CD4-positive, alpha-beta T cell treated with Interferon alpha-2 for 1 hour (primary cell): ENCODE measurements at regions not wholly inside any gene's neighbourhood (a gene's known extent, or its start where the extent isn't known, plus 50 kb on each side); places are given as distances from the start of the nearest gene placed in this dataset.

Source experiments
- DNase-seq, 2 donors: peaks; one replicate each; pipeline ENCODE4 v3.0.0-alpha.2; 2020 to 2022

GRCh38 chr13:99658261-99658991, 157.2 kb downstream of the TM9SF2 start:
- DNase-seq, result peak; percentile 33 to 75

DNA sequence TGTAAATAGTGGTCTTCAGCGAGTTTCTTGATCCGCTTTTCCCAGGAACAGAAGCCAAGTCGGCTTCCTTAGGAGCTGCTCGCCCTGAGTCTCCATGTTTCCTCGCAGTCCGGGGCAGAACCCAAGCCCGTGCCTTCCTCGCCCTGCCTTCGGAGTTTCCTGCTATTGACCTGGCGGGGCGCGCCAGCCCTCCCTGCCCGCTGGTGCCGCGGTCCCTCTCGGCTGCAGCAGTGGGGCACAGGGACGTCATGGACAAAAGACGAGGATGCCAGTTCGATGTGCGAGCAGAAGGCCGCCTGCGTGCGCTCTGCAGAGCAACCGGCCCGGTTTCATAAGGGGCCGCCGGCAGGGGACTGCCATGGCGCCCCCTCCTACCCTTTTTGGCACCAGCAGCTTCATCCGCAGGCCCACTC, 156.6 kb downstream of the TM9SF2 start:
- peak in 1 of 2 donors; percentile 38 for DNase-seq

DNA sequence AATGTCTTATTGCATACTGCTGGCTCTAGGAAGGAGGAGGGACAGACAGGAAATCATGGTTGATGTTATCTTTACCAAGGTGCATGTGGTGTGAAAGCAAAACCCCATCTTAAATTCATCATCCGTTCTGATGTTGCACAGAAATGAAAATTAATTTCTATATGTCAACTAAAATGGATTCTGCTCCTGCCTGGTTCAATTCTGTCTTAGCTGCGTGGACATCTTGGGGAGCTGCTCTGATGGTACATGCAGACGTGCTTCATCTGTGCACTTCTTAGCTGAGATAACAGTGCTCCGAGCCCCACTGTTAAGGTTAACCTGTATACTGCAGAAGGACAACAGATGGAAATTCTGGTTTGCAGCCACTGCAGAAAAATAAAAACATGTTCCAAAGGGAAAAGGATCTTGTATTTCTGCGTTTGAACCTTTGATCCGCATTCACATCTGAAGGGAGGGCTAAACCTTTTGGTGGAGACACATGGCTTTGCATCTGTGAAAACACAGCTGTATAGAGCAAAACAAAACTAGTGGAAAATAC, 155.6 kb downstream of the TM9SF2 start:
- peak; percentile 7 to 81 for DNase-seq

GRCh38 chr13:99656092-99656745, 154.9 kb downstream of the TM9SF2 start:
- DNase-seq, result peak; percentile 77 to 89

- peak in 1 of 2 donors; percentile 11 for DNase-seq
These were observed 154.2 kb downstream of the TM9SF2 start for GRCh38 chr13:99655351-99656091.

GRCh38 chr13:99654076-99654475, 152.8 kb downstream of the TM9SF2 start:
- DNase-seq, result no peak

GRCh38 chr13:99653526-99653925, 152.3 kb downstream of the TM9SF2 start:
- no peak for DNase-seq

DNA sequence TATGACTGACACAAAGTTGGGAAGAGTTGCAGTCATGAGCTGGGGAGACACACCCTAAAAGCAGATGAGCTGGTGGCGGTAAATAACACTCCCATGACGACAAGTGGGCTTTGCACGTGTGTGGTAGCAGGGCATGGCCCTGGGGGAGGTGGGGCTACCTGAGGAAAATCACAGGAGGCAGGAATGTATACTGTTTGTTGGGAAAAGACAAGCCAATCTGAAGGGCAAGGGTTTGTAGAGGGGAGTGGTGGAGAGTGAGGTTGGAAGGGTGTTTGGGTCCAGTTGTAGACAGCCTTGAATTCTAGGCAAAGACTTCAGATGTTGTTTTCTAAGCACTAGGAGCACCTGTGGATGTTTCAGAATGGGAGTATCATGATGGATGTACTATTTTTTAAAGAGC, 151.6 kb downstream of the TM9SF2 start:
- no peak for DNase-seq

DNA sequence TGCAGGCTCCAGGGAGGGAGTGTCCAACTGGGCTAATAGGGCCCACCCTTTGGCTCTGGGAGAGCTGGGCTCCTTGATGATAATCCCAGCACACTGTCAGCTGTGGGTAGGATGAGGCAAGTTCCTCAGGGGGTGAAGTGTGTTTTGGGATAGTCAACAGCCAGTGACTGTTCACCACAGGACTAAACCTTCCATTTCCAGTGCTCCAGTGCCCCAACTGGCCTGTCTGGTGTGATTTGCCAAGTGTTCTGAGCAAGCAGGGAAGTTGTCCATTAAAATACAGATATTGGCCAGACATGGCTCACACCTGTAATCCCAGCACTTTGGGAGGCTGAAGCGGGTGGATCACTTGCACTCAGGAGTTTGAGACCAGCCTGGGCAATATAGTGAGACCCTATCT, 150.9 kb downstream of the TM9SF2 start:
- DNase-seq, result no peak

DNA sequence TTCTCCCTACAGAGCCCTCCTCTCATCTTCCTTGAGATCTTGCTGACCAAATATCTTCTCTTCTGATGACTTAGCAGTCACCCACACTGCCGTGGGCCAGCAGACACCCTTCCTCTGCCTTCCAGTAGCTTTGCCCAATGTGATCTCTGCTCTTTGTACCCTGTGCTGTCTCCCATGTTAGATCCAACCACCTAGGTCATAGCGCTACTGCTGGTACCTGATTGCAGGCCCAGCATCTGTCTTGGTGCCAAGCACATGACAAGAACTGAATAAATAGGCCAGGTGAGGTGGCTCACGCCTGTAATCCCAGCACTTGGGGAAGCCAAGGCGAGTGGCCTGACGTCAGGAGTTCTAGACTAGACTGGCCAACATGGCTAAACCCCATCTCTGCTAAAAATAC, 149.7 kb downstream of the TM9SF2 start:
- no peak for DNase-seq

DNA sequence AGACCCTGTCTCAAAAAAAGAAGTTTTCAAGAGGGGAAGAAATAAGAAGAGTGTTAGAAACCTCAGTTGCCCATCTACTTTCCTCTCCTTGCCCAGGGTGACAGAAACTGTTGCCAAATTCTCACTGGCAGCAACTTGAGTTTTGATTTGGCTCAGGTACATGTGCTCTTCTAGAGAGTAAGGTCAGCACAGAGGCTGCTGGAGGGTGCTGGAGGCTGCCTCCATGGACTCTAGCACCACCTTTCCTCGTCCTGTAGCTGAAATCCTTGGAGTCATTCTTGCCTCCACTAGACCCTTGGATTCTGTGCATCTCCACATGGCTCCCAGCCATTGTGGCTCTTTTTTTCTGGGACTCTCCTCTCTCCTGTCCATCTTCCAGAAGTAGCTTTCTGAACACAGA, 149.1 kb downstream of the TM9SF2 start:
- no peak for DNase-seq

DNA sequence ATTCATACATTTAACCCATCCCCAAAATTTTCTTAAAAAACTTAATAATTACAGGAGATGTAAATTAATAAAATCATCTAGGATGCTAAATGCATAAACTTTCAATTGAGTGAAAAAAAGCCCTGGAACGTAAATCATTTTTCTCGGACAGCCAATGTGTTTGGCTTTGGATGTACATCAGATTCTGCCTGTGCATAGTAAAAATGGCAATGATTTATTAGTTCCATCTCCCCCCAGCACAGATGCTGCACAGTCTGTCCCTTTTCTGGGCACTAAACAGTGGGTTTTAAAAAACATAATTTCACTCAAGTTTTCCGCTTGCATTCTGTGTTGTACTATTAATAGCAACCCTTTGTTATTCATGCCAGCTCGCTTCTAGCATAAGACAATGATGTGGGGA, 147.7 kb downstream of the TM9SF2 start:
- DNase-seq, result no peak

DNA sequence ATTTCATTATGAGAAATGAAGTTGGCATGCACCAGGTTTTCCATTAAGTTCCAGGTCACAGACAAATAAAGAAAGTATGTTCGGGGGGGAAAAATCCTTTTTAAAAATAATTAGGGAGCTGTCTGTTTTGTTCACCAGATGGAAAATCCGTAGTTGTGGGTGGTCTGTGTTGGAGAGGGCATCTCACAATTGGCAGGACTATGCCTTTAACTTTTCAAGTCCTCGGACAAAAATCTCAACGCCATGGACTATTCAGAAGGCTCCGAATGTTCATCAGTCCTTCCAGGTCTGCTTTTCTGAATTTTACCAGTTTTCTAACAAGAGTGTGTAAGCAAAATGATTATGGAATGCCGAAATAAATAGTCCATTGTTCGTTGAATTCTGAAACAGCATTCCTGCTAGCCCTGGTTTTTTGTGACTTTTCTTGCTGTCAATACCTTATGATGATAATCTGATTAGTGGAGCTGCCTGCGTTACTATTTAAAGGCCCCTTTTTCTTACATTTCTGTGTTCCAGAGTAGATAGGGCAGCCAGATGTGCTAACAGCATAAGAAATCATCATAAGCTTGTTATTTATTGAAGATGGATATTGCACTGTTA, 146.9 kb downstream of the TM9SF2 start:
- DNase-seq, result no peak

GRCh38 chr13:99647596-99647985, 146.3 kb downstream of the TM9SF2 start:
- DNase-seq, result no peak

DNA sequence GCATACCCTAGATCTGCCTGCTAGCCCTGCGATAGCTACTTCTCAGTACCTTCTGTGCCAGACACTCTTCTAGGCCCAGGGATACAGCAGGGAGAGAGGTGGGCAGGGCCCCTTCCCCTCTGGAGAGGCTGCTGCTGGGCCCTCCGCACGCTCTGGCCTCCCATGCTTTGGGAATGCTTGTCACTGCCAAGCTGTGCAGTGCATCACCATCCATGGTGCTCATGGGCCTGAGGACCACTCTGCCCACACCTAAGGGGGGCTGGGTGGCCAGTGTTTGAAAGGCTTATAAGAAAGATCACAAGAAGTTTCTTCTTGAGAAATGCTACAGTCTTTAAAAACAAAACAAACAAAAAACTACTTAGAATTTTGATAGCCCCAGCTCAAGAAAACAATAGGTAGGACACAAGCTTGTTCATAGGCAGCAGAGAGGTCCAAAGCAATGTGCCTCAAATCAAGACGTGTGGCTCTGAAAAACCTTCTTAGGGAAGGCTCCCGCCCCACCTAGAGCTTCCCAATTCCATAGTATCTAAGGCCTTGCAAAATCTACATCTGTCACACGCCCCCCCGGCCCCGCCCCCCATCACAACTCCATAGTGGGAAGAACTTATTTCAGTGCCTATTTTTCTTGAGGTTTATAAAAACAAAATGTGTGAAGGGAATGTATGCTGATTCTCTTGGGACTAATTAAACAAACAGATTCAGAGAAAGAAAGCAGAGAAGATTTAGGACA, 145.8 kb downstream of the TM9SF2 start:
- no peak for DNase-seq

- no peak for DNase-seq
These were observed 141.6 kb downstream of the TM9SF2 start for GRCh38 chr13:99642841-99643240.

DNA sequence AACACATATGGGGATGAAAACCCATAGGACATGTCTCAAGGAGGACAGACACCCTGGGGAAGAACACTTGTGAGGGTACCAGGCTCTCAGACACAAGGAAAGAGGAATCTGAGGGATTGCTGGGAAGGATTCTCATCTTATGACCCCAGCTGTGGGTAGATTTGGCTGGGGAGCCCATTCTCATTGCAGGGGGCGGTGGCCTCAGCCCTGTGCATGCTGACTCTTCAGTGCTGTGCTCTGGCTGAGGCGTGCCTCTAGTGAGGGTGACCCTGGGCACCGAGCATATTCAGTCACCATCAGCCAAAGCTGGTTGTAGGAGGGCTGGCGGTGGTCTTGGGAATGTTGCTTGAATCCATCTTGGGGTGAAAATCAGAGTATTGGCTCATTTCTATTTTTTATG, 140.7 kb downstream of the TM9SF2 start:
- DNase-seq, result no peak

DNA sequence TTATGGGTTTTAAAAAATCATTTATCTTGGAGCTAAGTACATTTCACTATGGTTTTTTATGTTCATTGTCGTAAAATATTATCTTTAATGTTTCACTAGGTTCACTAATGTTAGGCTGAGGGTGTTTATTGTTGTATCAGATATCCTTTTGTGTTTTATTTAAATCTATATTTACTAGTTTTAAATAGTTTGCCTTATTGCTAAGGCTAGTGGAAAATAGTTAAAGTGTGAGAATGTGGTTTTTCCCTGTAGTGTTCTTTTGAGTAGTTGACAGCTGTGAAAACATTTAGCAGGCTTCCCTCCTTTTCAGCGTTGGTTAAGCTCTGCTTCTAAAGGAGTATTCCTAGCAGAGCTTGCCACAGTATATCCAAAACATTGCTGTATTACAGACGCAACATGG, 139.0 kb downstream of the TM9SF2 start:
- no peak for DNase-seq

DNA sequence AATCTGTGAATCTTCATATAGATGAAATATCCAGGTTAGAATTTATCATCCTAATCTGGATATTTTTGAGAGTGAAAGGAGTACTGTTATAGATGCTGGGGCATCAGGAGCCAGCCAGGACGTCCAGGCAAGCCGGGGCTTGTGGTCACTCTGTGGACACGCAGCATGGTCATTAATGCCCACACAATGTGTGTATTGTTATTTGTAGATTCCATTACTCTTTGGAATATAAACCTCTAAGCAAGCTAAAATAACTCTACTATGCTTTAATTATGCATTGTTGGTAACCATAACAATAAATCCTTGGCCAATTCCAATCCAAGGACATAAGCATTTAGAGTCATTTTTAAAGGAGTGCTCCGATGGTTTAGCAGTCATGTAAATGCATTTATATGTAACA, 137.9 kb downstream of the TM9SF2 start:
- no peak for DNase-seq

DNA sequence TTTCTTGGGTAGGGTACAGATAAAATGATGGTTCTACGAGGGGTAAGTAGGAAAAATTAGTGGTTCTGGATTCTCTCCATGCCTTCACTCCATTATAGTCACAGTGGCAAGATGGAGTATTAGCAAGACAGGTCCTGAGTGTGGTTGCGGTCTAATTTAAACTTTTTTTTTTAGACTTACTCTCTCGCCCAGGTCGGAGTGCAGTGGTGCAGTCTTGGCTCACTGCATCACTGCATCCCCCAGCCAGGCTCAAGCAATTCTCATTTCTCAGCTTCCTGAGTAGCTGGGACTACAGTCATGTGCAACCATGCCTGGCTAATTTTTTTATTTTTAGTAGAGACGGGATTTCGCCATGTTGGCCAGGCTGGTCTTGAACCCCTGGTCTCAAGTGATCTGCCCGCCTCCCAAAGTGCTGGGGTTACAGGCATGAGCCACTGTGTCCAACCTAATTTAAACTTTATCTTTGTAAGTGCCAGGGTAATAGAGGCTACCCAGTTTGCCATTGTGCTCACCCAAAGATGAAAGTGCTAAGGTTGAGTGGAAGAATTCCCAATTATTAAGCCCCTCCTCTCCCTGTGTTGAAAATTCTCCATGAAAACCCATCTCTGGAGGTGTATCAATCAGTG, 135.6 kb downstream of the TM9SF2 start:
- DNase-seq, result no peak

- DNase-seq, result no peak
These were observed 135.0 kb downstream of the TM9SF2 start for GRCh38 chr13:99636306-99636705.

DNA sequence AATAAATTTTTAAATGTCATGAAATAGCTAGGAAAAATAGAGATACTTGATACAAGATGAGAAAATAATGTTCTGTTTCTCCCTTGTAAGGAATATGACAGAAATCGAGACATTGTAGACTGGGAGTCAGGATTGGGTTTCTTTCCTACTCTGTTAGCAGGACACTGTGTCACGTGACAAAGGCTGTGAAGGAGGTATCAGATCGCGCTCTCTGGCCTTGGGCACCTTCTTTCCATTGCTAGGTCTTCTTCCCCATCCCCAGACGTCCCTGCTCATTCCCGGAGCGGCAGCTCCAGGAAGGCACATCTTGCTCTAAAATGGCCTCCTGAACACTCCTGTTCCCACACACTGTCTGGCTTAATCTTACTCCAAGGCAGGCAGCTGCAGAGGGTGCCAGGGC, 133.4 kb downstream of the TM9SF2 start:
- no peak for DNase-seq
